Smooth muscle cell of the brain vasculature (primary cell): ENCODE measurements at regions not wholly inside any gene's neighbourhood (a gene's known extent, or its start where the extent isn't known, plus 50 kb on each side); places are given as distances from the start of the nearest gene placed in this dataset.

Source experiments
- DNase-seq: peaks from one replicate; pipeline ENCODE4 v3.0.0-alpha.2; 2012; ENCODE audit warnings: low read depth, low spot score

DNA sequence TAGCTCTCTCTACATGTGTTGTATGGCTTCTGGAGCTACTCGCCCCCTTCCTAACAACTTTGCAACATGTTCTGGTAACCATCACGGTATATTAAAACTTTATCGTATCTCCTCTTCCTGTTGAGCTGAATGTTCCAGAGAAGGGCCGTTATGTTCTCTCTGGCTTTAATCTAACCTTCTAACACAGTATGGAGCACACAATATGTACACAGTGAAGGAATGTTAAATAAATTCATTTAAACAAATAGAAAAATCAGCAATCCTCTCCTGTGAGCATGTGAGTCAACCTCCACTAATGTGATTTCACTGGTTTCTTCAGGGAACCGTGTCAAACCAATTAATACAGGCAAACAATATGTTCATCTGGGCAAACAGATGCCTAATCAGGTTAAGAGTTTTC is 319.5 kb upstream of the OR4E1 start:
- no peak for DNase-seq

DNA sequence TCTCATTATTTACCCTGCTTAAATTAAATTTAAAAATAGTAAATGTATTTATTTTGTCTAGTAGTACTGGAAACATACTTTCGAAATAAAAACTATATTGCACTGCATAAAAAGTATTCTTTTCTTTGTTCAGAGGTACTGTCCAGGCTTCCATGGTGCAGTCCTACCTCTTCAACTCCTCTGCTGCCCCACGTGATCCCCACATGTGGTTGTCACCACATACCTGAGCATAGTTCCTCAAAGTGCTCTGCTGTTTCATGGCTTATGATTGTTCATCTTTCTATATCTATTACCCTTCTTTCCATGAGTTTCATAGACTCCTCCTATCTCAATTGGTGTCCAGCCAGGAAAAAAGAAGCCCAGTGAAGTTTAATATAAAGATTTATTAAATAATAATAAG is 317.5 kb upstream of the OR4E1 start:
- no peak for DNase-seq

DNA sequence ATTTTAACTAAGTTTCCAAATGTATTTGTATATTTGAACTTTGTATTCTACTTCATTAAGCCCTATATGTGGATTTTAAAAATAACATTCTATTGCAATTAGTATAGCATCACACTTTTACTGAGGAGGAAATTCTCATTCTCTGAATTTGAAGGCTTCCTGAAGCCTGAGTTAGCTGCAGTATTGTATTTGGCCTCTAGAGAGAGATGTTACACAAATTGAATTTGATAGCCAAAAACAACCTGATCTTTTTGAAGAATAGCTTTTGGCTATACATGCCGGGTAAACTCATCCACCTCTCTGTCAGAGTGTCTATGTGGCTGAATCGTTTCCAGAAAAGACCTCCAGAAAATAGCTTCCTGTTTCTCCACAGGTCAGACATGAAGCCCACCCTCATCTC is 316.5 kb upstream of the OR4E1 start:
- no peak for DNase-seq

DNA sequence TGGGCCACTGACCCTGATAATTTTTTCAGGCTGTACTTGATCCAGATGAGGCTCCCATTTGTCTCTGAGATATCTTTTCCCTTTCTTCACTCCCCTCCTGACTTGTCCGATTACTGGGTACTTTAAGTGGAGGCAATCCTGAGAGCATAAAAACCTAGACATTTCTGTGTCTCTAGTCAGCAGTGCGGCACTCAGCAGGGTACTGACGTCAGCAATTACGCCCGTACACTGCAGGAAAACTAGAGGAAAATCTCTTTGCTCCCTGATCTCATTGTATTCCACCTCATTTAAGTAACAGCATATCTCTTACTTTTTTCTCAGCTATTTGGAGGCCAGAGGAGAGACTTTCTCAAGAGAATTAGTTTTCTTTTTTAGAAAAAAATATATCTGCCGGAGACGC is 315.5 kb upstream of the OR4E1 start:
- no peak for DNase-seq

DNA sequence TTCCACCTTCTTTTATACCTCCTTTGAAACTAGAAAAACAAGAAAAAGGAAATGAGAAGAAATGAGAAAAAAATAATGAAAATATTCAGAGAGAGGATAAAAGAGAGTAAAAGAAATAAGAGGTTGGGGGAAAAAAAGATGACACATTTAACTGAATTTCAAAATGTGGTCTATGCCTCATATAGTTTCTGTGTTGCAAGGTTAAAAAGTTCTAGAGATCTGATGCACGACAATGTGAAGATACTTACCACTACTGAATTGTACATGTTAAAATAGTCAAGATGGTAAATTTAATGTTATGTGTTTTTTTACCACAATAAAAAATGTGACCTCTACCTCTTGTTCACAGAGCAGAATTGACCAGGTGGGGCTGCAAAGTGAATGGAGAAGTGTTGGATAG is 314.8 kb upstream of the OR4E1 start:
- DNase-seq, result no peak

DNA sequence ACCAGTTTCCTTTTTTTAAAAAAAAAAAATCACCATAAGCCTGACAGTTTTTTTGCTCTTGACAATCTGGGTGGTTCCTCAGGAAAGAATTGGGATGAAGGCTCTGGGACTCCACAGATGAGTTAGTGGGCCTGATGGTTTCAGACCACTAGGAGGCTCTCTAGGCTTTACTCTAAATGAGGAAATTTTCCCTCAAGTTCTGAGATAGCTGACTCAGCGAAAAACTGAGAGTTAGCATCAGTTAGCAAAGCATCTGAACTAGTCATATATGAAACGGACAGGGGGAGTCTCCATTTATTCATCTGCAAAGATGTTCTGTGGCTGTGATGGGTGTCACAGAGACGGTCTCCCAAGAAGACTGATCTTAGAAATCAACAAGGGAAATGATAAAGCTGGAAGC is 314.3 kb upstream of the OR4E1 start:
- no peak for DNase-seq

DNA sequence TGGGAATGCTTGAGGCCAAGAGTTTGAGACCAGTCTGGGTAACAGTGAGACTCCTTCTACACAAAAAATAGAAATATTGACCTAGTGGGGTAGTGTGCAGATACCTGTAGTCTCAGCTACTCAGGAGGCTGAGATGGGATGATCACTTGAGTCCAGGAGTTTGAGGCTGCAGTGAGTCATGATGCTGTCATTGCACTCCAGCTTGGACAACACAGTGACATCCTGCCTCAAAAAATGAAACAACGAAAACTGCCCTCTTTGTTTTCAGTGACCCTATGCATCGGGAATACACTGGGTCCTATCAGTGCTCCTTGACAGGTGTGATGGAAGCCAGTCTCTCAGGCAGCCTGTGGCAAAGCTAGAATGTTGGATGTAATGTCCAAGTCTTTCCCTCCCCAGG is 311.5 kb upstream of the OR4E1 start:
- no peak for DNase-seq

DNA sequence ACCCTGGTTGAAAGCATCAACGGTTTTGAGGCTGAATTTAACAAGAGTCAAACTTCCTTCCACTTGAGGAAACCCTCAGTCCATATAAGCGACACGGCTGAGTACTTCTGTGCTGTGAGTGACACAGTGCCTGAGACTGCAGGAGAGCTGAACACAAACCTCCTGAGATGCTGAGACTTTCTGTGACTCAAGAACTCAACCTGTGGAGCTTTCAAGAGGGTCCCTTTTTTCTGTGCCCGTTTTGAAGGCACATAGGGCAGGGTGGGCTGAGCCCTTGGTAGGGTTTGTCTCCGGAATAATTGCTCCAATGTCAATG is 305.3 kb upstream of the OR4E1 start:
- DNase-seq, result no peak

DNA sequence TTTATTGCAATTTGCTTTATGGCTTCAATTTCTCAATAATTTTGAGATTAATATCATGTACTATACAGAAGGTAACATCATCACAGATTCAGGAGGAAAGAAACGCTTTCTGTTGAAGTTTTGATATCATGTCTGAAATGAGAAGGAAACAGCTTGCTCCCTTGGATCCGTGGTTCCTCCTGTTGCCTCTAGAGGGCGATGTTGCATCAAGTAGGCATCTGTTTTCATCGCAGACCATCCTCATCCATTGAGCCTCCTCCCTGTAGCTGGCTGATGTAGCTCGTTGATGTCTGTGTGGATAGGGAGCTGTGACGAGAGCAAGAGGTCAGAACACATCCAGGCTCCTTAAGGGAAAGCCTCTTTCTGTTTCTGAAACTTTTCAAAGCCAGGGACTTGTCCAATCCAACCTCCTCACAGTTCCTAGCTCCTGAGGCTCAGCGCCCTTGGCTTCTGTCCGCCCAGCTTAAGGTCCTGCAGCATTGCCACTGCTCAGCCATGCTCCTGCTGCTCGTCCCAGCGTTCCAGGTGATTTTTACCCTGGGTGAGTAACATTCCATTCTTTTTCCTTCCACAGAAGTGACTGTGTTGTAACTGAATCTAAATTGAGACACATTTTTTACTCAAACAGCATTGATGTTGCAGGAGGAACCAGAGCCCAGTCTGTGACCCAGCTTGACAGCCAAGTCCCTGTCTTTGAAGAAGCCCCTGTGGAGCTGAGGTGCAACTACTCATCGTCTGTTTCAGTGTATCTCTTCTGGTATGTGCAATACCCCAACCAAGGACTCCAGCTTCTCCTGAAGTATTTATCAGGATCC is 304.8 kb upstream of the OR4E1 start:
- DNase-seq, result no peak

DNA sequence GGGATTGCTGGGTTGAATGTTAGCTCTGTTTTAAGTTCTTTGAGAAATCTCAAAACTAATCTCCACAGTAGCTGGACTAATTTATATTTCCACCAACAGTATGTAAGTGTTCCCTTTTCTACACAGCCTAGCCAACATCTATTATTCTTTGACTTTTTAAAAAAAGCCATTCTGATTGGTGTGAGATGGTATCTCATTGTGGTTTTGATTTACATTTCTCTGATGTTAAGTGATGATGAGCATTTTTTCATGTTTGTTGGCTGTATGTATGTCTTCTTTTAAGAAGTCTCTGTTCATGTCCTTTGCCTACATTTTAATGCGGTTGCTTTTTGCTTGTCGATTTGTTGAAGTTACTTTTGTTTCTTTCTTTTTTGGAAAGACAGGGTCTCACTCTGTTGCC is 301.1 kb upstream of the OR4E1 start:
- no peak for DNase-seq

DNA sequence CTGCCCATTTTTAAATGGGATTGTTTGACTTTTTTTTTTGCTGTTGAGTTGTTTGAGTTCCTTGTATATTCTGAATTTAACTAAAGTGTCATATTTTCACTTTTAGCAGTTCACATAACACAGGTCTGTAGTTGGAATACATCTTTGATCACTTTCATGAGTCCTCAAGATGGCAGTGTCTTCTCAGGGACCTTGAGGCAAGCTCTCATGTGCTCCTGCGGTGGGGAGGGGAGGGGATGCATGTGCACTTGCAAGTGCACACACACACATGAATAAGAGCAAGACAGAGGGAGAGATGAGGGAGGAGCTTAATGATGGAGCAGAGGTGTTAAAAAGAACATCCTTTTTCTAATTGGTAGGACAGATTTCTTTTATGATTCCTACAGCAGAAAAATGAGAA is 291.4 kb upstream of the OR4E1 start:
- no peak for DNase-seq

DNA sequence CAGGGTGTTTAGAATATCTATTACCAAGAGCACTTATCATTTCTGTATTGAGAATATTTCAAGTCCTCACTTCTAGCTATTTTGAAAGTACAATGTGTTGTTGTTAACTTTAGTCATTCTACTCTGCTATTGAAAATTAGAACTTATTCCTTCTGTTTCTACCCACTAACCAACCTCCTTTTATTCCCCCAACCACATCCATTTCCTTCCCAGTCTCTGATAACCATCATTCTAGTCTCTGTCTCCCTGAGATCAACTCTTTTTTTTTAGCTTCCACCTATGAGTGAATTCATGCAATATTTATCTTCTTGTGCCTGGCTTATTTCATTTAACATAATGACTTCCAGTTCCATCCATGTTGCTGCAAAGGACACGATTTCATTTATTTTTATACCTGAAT is 290.6 kb upstream of the OR4E1 start:
- no peak for DNase-seq

DNA sequence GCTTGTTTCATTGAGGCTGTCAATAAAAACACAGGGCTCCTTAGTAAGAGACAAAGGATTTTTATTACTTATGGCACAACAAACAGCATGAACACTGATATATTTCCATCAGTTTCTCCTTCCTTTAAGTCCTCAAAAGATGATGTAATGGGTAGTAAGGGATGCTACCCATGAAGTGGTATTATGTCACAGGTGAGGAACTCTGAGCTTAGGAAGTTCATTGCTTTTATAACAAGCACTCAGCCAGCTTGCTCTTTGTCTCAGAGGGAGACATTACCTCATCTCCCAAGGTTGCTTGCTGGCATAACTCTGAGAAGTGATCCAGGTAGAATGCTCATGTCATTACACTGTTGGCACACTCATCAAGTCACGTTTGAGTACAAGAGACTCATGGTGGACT is 287.0 kb upstream of the OR4E1 start:
- no peak for DNase-seq

DNA sequence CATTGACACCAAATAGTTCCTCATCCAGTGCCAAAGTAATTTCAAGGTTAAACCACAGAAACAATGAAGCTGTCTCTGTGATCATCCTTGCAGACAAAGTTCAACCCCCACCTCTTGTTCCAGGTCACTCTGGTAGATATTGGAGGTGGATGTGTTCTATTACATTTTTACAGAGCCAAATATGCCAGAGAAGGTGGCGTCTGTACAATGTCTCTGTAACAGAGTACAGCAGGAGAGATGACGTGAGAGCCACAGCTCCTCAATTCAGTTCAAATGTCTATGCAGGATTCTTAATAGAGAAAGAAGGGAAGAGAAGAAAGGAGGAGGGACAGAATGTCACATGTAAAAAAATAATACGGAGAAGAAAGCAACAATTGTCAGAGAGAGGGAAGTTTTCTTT is 268.3 kb upstream of the OR4E1 start:
- no peak for DNase-seq

DNA sequence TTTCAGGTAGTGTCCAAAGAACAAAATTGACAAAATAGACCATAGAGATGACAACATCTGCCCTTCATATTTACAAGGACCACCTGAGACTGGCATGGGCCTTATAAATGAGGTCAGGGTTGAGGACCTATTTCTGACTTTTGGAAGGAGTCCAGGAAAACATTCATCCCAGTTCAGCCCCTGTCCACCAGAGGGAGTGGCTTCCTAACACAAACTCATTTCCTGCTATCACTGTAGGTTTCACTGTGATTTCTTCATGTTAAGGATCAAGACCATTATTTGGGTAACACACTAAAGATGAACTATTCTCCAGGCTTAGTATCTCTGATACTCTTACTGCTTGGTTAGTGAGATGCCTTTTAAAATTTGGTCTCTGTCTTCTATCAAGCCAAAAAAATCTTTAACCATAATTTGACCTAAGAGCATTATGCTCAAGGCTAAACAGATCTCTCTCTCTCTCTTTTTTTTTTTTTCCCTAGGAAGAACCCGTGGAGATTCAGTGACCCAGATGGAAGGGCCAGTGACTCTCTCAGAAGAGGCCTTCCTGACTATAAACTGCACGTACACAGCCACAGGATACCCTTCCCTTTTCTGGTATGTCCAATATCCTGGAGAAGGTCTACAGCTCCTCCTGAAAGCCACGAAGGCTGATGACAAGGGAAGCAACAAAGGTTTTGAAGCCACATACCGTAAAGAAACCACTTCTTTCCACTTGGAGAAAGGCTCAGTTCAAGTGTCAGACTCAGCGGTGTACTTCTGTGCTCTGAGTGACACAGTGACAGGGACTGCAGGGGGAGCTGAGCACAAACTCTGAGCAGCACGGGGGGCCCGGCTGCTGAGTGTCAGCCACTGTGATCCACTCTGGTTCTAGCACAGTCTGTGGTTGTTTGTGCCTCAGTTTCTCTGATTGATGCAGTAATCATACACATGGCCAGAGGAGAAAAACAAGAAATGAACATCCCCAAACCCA is 267.6 kb upstream of the OR4E1 start:
- DNase-seq, result no peak

DNA sequence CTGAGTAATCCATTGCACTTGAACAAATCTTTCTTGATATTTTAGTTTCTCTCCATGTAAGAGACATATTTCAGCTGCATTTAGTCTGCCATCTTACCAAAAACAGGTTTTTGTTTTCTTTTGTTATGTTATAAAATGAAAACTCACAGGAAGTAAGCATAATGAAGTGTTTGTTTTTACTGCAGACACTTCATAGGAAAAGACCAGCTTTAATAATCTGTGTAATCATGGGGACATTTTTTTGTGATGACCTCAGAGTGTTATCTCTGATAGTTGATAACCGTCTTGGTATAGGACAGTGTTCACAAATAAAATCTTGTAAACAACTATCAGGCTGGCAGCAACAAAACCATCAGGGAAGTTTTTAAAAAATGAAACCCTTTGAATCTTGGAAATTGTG is 266.2 kb upstream of the OR4E1 start:
- DNase-seq, result no peak

DNA sequence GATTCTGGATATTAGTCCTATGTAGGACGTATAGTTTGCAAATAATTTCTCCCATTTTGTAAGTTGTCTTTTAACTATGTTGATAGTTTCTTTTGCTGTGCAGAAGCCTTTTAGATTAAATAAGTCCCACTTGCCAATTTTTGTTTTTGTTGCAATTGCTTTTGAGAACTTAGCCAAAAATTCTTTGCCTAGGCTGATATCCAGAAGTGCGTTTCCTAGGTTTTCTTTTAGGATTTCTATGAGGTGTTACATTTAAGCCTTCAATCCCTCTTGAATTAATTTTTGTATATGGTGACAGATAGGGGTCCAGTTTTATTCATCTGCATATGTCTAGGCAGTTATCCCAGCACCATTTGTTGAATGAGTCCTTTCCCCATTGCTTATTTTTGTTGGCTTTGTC is 264.4 kb upstream of the OR4E1 start:
- no peak for DNase-seq

DNA sequence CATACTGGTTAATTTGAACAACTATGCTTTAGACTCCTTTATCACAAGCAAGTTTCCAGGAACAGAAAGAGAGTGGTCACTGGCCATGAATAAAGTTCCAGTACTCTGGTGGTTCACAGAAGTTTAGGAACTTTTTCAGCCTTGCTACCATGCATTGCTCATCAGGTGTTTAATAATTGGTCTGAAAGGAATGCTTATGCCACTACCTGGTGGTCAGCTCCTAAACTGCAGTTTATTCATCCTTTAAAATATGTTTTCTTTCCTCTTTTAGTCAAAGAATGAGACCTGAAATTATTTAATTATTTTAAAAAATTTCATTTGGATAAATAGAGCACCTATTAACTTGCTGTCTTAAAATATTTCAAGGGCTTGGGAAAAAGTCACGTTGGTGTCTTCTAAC is 260.1 kb upstream of the OR4E1 start:
- DNase-seq, result no peak

DNA sequence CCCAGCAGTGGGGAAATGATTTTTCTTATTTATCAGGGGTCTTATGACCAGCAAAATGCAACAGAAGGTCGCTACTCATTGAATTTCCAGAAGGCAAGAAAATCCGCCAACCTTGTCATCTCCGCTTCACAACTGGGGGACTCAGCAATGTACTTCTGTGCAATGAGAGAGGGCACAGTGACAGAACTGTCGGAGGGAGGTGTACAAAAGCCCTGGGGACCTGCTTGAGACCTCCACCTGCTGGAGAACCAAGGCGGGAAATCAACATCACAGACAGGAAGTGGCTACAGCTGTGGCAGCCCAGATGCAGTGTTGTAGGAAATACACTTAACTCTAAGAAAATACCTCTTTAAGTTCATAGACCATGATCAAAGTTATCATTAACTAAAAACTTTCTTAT is 250.9 kb upstream of the OR4E1 start:
- DNase-seq, result no peak

DNA sequence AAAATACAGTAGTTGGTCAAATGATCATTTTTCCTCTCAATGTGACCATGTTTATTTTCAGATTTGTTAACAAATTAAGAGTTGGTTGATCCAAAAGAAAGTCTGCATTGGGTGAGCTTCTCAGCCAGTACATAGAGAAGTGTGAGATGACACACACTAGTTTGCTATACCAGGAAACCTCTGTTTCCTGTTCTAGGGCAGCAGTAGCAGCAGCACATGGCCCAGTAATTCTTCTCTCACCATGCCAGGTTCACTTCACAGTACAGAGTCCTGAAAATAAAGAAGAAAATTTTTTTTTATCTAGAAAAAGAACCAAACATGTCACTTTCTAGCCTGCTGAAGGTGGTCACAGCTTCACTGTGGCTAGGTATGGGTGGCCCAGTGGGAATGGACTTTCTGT is 250.2 kb upstream of the OR4E1 start:
- DNase-seq, result no peak

DNA sequence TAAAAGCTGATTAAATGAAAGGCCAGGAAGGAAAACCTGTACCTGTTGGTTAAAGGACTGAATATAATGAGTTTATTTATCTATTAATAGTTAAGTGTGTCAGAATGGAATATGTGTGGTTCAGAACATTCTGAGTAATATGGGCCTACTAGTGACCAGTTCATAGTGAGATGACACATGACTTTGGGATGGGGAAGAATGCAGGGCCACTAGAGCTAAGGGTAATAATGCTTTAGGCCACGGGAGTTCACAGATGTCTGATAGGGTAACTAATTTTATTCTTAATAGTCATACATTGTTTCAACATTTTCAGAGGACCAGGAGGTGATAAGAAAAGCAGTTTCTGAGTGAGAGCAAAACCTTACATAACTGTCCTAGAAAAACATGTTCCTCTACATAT is 247.8 kb upstream of the OR4E1 start:
- no peak for DNase-seq

DNA sequence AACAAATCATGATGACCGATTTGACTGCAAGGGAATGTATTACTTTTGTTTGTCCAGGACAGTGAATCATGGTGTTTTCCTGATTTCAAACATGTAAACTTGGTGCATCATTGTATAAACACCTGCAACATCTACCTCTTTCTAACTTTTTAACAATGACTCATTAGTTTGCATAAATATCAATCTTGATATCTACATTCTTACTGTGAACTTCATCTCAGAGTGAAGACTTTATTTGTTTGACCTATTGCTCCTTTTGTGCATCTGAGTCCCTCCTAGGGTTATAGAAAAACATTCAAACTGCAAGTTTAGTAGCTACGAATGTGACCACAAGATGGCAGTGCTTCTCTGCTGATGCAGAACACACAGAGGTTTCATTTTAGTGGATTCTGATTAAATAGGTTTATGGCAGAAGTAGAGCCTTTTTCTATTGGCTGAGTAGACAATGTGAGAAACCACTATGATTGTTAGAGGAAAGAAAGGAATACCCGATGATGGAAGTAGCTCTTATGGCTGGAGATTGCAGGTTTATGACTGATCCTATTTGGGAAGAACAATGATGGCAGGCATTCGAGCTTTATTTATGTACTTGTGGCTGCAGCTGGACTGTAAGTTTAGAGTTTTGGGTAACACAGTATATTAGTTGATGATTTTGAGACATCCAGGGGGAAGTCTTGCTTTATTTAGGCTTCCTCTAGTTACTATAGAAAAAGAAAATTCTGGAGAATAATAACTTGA is 244.2 kb upstream of the OR4E1 start:
- DNase-seq, result peak; percentile 13
